GM19351 (cell line): ENCODE measurements at regions not wholly inside any gene's neighbourhood (a gene's known extent, or its start where the extent isn't known, plus 50 kb on each side); places are given as distances from the start of the nearest gene placed in this dataset.
"Not testable (repeated sequence)": the region's sequence is repeated elsewhere in the genome, so short reads cannot be mapped to it uniquely, and the experiment has no call there.

ENCODE experiments used
- ATAC-seq: cut with Tn5 transposase; IDR thresholded peaks from one replicate; pipeline ENCODE4 v1.9.1; 2021; ENCODE audit warnings: mild to moderate bottlenecking, moderate library complexity; ENCODE audit not compliant: unreplicated experiment

DNA sequence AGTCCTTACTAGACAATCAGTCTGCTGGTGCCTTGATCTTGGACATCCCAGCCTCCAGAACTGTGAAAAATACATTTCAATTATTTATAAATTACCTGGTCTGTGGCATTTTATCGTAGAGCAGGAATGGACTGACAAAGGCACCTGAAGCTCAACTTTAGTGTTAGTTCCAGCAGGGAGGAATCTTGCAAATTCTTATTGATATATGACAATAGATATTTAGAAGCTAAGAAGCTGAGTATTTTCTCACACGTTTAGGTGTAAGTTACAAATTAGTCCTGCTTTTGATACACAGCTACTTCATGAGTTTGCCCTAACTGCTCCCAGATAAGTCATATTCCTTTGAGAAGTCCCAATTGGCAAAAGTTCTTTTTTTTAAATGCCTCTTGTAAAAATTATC lies 138.0 kb upstream of the ZNF217 start:
- no peak for ATAC-seq

DNA sequence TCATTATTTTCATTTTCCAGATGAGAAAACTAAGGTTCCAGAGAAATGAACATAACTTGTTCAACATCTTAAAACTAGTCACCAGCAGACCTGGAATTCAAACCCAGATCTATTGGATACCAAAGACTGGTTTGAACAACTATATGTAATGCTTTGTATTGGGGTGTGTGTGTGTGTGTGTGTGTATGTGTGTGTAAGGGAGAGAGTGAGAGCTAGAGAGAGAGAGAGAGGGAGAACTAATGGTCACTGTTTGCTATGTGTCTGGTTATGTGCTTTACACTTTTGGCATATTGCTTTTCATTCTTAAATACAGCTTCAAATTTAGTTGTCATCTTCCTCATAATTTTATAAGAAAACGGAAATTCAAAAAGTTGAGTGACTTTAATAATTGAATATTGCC lies 134.7 kb upstream of the ZNF217 start:
- no peak for ATAC-seq

DNA sequence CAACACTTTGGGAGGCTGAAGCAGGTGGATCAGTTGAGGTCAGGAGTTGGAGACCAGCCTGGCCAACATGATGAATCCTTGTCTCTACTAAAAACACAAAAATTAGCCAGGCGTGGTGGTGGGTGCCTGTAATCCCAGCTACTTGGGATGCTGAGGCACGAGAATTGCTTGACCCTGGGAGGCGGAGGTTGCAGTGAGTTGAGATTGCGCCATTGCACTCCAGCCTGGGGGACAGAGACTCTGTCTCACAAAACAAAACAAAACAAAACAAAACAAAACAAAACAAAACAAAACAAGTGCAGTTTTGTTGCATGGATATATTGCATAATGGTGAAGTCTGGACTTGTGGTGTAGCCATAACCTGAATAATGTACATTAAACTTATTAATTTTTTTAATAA lies 133.6 kb upstream of the ZNF217 start:
- not testable (repeated sequence) for ATAC-seq

DNA sequence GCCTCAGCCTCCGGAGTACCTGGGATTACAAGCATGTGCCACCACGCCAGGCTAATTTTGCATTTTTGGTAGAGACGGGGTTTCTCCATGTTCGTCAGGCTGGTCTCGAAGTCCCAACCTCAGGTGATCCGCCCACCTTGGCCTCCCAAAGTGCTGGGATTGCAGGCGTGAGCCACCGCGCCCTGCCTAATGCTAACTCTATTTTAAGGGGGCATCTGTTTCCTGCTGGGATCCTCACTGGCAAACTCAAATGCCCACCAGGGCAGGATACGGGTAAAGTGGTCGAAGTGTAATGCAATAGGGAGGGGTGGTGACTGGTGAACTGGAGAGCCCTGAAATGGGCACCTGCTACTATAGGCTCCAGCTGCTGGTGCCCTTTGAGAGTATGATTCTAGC lies 131.9 kb upstream of the ZNF217 start:
- no peak for ATAC-seq

DNA sequence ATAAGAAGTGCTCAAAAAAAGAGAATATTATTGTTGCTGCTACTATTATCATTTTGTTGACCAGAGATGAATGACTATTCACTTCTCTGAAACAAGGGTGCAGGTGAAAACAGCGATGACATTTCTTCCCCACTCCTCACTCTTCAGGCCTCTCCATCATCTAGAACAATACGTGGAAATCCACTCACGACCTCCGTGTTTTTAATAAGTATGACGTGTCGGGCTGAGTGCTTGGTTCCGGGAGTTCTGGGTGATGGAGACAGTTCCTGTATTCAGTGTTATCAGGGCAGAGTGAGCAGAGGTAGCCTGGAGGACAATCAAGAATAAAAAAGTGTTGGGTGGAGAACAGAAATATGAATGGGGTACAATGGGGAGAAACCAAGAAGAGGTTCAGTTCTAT lies 130.0 kb upstream of the ZNF217 start:
- ATAC-seq, result no peak

DNA sequence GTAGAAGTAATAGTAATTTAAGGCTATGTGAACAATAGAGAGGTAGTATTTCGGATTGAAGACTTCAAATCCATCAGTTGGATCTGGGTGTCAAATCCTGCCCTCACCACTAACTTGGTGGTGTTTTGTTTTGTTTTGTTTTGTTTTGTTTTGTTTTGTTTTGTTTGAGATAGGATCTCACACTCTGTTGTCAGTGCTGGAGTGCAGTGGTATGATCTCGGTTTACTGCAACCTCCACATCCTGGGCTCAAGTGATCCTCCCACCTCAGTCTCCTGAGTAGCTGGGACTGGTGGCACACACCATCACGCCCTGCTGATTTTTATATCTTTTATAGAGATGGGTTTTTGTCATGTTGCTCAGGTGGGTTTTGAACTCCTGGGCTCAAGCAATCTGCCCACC lies 129.4 kb upstream of the ZNF217 start:
- ATAC-seq, result no peak

DNA sequence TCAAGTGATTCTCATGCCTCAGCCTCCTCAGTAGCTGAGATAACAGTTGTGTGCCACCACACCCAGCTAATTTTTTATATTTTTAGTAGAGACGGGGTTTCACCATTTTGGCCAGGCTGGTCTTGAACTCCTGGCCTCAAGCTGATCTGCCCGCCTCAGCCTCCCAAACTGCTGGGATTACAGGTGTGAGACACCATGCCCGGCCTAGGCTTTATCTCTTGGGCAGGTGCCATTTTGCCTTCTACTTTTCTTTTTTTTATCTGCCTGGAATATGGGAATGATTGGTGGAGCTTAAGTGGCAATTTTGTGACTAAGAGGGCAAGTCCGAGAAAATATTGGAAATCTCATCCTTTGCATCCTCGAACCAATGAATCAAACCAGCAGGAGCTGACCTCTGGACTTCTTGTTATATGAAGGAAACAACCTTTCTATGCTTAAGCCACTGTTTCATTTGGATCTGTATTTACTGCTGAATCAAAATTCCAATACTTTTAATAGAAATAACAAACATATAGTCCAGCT lies 128.9 kb upstream of the ZNF217 start:
- no peak for ATAC-seq

DNA sequence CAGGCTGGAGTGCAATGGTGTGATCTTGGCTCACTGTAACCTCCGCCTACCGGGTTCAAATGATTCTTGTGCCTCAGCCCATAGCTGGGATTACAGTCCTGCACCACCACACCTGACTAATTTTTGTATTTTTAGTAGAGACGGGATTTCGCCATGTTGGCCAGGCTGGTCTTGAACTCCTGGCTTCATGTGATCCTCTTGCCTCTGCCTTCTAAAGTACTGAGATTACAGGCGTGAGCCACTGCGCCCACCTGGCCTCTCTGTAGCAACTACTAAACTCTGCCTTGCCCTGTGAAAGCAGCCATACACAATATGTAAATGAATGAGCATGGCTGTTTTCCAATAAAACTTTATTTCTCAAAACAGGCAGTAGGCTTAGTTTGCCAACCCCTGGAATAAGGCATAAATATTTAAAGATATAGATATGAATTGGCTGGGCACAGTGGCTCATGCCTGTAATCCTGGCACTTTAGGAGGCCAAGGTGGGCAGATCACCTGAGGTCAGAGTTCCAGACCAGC lies 127.9 kb upstream of the ZNF217 start:
- ATAC-seq, result peak; percentile 18

DNA sequence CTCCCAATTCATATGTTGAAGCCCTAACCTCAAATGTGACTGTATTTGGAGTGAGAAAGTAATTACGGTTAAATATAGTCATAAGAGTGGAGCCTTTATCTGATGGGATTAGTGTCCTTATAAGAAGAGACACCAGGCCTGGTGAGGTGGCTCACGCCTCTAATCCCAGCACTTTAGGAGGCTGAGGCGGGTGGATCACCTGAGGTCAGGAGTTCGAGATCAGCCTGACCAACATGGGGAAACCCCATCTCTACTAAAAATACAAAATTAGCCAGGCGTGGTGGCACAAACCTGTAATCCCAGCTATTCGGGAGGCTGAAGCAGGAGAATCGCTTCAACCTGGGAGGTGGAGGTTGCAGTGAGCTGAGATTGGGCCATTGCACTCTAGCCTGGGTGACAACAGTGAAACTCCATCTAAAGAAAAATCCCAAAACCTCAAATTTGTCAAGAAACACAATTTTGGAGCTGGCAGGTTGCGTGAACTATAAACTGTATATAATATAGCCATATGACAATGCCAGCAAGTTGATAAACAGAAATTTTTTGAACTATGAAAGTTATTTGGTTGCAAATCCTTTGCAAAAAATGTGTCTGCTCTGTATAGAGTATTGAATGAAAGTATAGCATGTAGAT lies 125.6 kb upstream of the ZNF217 start:
- not testable (repeated sequence) for ATAC-seq

DNA sequence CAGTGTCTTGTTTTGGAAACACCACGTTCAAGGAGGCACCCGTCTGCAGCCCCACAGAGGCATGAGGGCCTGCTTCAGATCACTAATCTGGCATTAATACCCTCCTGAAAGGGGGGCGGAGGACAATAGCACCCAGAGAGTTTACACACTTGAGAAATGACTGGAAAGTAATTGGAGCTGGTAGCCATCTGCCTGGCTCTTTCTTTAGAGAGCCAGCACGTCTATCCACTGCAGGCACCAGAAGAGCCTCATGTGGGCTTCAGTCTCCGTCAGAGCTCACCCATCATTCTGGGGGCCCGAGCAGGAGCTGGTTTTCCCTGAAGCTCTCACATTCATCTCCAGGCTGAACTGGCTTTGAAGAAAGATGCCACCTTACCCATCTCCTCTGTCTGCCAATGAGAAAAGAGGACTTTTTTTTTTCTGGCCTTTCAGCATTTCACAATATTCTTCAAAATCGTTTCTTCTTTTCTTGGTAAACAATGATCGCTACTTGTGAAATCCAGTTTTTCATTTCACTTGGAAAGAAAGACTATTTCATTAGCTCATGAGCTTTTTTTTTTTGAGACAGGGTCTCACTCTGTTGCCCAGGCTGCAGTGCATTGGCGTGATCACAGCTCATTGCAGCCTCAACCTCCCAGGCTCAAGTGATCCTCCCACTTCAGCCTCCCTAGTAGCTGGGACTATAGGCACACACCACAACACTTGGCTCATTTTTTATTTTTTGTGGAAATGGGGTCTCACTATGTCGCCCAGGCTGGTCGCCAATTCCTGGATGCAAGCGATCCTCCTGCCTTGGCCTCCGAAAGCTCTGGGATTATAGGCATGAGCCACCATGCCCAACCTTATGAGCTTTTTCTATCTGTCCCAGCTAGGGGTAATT lies 124.7 kb upstream of the ZNF217 start:
- no peak for ATAC-seq

DNA sequence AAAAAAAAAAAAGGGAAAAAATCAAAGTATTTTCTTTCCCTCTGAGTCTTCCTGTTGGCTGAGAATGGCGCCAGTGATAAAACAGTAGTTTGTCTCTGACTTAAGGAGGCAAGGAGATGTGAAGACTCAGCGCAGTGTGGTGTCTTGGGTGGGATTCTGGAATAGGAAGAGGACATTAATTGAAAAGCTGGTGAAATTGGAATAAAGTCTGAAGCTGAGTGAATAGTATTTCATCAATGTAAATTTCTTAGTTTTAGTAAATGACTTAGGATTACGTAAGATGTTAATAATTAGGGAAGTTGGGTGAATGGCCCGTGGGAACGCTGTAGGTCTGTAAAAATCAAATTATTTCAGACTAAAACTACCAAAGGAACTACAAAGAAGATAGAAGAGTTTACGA lies 122.8 kb upstream of the ZNF217 start:
- ATAC-seq, result no peak

DNA sequence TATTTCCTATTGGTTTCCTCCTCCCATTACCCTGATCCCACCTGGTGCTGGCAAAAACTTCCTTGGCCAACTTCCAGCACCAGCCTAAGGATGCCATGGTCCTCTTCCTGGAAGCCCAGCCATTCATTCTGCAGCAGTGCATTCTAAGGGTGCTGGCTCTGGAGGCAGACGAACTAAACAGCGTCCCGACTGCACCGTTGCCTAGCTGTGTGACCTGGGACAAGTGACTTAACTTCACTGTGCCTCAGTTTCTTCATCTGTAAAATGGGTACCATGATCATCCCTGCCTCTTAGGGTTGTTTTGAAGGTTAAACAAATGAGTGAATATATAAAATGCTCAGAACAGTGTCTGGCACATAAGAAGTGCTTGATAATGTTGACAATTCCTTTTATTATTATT lies 120.9 kb upstream of the ZNF217 start:
- no peak for ATAC-seq

DNA sequence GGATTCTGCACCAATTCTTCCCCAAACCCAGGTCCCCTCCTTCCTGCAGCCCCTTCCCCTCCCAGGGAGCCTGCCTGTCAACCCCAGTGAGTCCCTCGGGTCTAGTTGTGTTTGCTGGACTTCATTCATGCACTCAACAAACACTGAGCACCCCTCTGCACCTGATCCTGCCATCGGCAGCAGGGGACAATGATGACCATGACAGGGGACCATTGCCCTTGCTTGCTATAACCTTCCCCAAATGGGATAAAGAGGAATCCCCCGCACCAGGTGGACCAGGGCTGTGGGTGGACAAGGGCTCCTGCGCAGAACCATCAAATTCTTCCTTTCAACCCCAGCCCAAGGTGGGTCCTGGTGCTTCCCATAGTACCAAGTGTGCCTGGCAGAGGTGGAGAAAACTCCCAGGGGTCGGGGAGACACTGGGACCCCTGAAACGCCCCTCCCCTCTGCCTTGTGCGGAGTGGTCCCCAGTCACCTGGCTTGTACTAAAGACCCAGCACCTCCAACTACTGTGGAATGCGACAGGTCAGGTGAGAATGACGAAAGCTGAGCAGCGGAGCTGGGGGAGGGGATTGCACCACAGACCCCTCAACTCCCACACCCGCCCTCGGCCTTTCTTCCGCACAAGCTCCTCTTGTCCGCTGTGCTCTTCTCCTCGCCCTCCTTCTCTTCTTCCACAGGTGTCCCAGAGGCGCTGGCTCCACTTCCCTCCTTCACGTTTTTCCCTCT lies 119.9 kb upstream of the ZNF217 start:
- no peak for ATAC-seq

DNA sequence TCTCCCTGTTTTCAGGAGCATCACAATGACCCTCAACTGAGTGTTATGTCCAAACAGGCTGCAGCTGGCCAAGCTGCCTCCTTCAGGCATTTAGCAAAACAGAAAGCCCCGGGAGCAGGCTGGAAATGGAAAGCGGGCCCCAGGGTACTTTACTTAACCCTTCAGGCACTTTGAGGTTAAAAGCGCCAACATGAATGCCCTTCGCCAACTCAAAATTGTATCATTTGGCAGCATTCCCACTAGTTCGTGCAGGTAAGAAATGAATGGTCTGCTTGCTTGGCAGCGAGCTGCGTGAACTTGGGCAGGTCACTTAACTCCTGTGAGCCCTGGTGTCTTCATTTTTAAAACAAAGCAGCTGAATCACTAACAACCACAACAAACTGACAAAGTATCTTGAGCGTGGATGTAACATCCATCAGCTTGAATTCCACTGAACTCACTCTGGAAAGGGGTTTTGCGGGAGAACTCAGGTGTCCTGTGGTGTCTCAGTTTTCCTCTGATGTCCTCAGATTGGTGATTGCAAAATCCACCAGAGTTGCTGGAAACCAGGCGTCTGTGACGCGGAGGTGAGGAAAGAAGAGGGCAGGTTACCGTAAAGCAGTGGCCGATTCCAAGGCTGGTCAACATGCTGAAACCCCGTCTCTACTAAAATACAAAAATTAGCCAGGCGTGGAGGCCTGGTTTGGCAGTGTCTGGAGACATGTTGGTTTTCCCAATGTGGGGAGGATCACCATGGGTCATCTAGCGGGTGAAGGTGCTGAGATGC lies 118.8 kb upstream of the ZNF217 start:
- no peak for ATAC-seq

DNA sequence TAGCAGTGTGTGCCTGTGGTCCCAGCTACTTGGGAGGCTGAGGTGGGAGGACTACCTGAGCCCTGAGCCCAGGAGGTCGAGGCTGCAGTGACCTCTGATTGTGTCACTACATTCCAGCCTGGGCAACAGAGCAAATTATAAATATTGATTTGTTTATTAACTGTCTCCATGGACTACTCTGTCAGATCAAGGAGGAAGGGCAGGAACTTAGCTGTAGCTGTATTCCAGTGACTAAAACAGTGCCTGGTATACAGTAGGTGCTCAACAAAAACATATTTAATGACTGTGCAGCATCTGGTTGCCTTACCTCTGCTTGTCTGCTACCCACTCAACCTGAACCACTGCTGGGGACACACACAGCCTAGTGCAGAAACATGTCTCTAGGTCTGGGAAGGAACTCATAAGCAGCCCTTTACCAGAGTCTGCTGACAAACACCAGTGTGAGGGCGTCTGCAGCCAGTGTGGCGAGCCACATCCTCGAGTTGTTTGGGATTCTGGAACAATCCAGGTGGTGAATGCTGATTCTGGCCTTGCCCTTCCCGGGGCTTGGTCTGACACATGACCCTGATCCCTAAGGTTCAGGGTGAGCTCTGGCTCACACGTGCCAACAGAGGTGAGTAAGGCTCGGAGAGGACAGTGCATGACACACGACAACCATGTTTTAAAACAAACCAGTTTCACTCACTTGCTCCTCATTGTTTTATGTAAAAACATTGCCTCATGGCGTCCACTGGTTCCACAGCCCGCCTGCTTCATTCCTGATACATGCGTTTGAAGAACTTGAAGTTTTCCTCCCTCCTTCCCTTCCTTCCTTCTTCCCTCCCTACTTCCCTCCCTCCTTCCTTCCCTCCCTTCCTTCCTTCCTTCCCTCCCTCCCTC lies 117.9 kb upstream of the ZNF217 start:
- ATAC-seq, result no peak

DNA sequence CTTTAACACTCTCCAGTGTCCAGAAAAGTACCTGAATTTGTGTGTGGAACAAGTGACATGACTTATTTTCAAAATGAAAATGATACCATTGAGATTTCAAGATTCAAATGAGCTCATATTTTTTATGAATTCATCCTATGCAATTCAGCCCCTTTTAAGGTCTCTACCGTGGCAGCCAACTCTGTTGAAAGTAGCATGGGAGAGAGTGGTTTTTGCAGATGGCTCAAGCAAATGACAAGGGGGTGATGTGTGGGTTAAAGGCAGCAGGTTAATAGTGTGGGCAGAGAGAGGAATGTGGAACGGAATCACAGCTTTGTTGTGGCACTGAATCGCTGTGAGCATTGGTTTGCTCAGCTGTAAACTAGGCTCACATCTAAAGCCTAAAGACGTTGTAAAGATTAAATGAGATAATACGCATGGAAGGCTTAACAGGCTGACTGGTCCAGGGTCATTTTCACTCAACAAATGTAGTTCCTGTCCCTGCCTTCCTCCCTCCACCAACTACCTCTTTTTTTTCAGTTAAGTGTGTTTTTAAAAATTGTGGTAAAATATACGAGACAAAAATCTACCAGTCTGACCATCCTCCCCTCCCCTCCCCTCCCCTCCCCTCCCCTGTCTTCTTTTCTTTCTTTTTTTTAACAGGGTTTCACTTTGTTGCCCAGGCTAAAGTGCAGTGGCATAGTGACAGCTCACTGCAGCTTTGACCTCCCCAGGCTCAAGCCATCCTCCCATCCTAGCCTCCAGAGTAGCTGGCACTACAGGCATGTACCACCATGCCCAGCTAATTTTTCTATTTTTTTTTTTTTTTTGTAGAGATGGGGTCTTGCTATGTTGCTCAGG lies 114.7 kb upstream of the ZNF217 start:
- peak; percentile 62 for ATAC-seq

DNA sequence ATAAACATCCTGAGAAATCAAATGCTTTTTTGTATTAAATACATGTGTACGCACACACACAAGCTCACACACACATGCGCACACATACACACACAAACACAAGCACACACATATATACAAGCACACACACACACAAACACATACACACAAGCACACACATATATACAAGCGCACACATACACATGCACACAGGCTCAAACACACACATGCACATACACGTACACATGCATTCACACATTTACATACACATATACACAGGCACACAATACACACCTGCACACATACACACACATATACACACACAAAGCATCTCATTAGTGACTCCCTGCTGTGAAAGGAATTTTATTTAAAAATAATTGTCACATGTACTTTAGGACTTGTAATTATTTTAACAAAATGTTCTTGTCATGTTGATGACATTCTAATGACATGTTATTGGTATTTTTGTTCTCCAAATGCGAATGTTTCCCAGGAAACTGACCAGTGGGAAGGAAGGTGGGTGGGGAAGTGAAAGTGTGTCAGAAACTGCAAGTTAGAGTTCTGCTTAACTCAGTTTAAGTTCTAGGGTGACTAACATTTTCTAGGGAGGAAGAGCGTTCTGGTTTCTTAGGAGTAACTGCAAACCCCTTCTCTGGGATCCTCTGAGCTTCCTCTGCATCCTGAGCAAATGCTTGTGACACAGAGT lies 113.9 kb upstream of the ZNF217 start:
- peak; percentile 36 for ATAC-seq
